MG63 (cell line): ENCODE measurements at regions not wholly inside any gene's neighbourhood (a gene's known extent, or its start where the extent isn't known, plus 50 kb on each side); places are given as distances from the start of the nearest gene placed in this dataset.
"Not testable (repeated sequence)": the region's sequence is repeated elsewhere in the genome, so short reads cannot be mapped to it uniquely, and the experiment has no call there.

ENCODE experiments used
- DNase-seq: peaks from one replicate; pipeline ENCODE4 v3.0.0-alpha.2; 2020
- H3K27me3 ChIP-seq: fragments of 250-450 bp; sonication (Bioruptor Pico); 2 replicates; pipeline ENCODE4 v1.5.1; 2020; ENCODE audit warnings: mild to moderate bottlenecking, moderate library complexity
- H3K36me3 ChIP-seq: fragments of 250-450 bp; sonication (Bioruptor Pico); 2 replicates; pipeline ENCODE4 v1.5.1; 2020; ENCODE audit warnings: mild to moderate bottlenecking, moderate library complexity
- H3K4me3 ChIP-seq: fragments of 250-450 bp; sonication (Bioruptor Pico); 2 replicates; pipeline ENCODE4 v1.5.1; 2020; ENCODE audit warnings: mild to moderate bottlenecking, moderate library complexity
- H3K9me3 ChIP-seq: fragments of 250-450 bp; sonication (Bioruptor Pico); 2 replicates; pipeline ENCODE4 v1.5.1; 2020; ENCODE audit warnings: mild to moderate bottlenecking, moderate library complexity

GRCh38 chr2:42979870-42980763 is 187.7 kb upstream of the HAAO start:
- H3K27me3 ChIP-seq, result no peaks in the 10 kb centered on the region
- no peaks in the 10 kb centered on the region for H3K36me3 ChIP-seq
- no peak for DNase-seq
- H3K9me3 ChIP-seq, result no peaks in the 10 kb centered on the region; the same call in 1 of the 2 replicates
- no peak overlapping the region for H3K4me3 ChIP-seq

DNA sequence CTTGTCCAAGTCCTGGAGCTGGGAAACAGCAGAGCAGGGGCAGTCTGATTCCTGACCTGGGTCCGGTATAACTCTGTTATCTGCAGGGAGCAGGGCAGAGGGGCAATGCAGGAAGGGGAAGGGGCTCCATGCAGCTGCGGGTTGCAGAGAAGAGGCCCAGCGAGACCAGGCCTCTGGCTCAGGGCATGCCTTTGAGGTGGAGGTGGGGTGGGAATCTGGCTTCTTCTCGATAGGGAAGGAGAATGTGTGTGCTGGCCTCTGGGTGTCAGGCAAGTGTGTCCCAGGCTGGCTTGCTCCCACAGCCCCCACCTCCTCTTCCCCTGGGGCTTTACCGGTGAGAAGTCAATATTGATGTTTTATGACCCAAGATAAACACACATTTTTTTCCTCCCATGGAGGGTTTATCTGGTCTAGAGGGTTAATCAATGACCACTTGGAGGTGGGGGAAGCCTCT is 187.1 kb upstream of the HAAO start:
- Histone ChIP-seq H3K36me3 (no peaks in the 10 kb centered on the region), H3K9me3 (no peaks in the 10 kb centered on the region; the same call in 1 of the 2 replicates), H3K4me3 (no peak overlapping the region), H3K27me3 (no peaks in the 10 kb centered on the region)
- DNase-seq, result no peak

DNA sequence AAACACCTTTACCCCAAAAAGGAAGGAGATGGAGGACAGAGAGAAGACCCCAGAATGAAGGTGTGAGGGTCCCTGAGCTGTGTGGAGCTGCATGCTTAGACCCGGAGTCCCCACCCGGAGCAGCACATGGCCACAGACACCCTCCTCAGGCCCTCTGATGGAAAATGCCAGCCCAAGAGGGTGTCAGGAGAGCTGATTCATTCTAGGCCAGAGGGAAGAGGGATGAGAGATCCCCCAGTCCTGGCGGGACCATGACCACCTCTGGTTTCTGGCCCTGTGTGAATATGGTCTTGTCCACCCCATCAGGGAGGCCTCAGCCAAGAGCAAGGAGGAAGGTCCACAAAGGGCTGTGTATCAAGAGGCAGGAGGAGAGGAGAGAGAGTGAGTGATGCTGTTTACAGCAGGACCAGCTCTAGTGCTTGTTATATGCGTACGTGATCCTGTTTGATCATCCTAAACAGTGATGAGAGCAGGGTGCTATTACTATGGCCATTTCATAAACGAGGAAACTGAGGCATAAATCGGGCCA is 186.6 kb upstream of the HAAO start:
- Histone ChIP-seq H3K9me3 (no peaks in the 10 kb centered on the region; the same call in 1 of the 2 replicates), H3K36me3 (no peaks in the 10 kb centered on the region), H3K4me3 (no peak overlapping the region), H3K27me3 (no peaks in the 10 kb centered on the region)
- DNase-seq, result no peak

- no peak overlapping the region for H3K4me3 ChIP-seq
- H3K36me3 ChIP-seq, result no peaks in the 10 kb centered on the region
- no peaks in the 10 kb centered on the region; the same call in 1 of the 2 replicates for H3K9me3 ChIP-seq
- no peak for DNase-seq
- no peaks in the 10 kb centered on the region for H3K27me3 ChIP-seq
Observed at GRCh38 chr2:42978175-42978886, 185.9 kb upstream of the HAAO start.

- Histone ChIP-seq H3K9me3 (peaks cover 3% of the 10 kb centered on the region), H3K4me3 (no peak overlapping the region), H3K36me3 (no peaks in the 10 kb centered on the region), H3K27me3 (no peaks in the 10 kb centered on the region)
- DNase-seq, result no peak
Observed at GRCh38 chr2:42977270-42978174, 185.1 kb upstream of the HAAO start.

DNA sequence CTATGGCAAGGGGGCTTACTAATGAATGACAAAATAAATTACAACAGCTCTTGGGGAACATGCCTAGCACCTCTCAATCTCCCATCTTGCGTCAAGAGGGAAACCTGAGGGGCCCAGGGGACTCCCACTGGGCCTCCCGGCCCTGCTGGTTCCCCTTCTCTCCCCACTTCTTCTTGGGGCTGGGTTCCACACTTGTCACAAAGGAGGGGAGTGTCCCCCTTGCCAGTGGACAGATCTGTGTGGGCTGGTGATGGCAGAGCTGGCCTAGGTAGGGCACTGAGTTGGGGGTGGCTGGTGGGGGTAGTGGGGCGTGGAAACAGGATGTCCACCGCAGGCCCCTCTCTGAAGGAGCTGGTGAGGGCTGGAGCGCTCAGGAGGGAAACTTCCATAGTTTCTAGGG is 184.0 kb upstream of the HAAO start:
- no peak for DNase-seq
- no peaks in the 10 kb centered on the region for H3K36me3 ChIP-seq
- H3K9me3 ChIP-seq, result peaks cover 3% of the 10 kb centered on the region; the same call in 1 of the 2 replicates

DNA sequence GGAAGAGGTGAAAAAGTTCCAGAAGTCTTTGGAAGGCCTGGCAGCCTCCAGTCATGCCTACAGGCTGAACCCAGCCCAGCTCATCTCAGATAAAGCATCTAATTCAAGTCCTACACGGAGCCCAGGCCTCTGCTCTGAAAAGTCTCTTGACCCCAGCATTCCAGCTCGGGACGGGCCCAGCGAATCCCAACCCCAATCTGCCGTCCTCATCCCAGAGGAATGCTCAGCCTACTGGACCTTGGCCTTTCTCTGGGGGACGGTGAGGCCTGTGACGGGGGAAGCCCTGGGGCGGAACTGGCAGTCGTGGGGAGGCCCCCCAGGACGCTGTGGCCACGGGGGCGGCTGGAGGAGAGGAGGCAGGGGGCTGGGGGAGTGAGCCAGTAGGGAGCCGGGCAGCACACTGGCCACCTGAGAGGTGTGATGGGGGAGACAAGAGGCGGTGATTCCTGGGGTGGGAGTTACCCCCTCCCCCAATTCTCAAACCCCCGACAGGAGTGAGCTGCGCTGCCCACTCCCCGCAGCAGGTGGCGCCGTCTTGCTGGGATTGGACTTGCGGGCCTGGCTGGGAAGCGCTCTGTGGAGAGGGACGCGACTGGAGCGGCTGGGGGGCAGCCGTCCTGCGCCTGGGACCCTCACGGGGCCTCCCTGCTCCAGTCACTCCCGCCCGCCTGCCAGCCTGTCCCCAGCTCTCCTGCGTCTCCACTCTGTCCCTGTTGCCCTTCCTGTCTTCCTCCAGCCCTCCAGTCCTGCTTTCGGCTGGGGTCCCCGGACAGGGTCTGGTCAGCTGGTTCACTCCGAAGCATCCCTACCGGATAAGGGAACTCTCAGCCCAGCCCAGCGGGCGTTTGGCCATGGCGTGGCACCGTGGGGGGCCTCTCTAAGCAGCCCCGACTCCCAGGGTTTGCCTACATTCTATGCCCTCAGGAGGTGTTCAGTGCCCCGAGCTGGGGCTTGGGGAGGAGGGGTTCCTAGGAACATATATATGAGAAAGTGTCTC is 182.6 kb upstream of the HAAO start:
- peak; percentile 75 for DNase-seq
- Histone ChIP-seq H3K4me3 (no peak overlapping the region), H3K36me3 (no peaks in the 10 kb centered on the region)

More for the DNA sequence above, 184.0 kb upstream of the HAAO start:
- Histone ChIP-seq H3K27me3 (no peaks in the 10 kb centered on the region), H3K4me3 (no peak overlapping the region)

GRCh38 chr2:42974169-42974720 is 181.9 kb upstream of the HAAO start:
- Histone ChIP-seq H3K27me3 (no peaks in the 10 kb centered on the region), H3K9me3 (peaks cover 3% of the 10 kb centered on the region; the same call in 1 of the 2 replicates), H3K36me3 (no peaks in the 10 kb centered on the region), H3K4me3 (no peak overlapping the region)
- no peak for DNase-seq

More for the DNA sequence above, 182.6 kb upstream of the HAAO start:
- Histone ChIP-seq H3K9me3 (peaks cover 3% of the 10 kb centered on the region; the same call in 1 of the 2 replicates), H3K27me3 (no peaks in the 10 kb centered on the region)

- H3K9me3 ChIP-seq, result peaks cover 3% of the 10 kb centered on the region; the same call in 1 of the 2 replicates
- peak; percentile 37 for DNase-seq
- no peak overlapping the region for H3K4me3 ChIP-seq
- H3K36me3 ChIP-seq, result no peaks in the 10 kb centered on the region
- no peaks in the 10 kb centered on the region for H3K27me3 ChIP-seq
Observed at GRCh38 chr2:42973726-42974125, 181.3 kb upstream of the HAAO start.

- H3K27me3 ChIP-seq, H3K36me3 ChIP-seq, H3K9me3 ChIP-seq, H3K4me3 ChIP-seq, DNase-seq: not testable (repeated sequence)
Observed at GRCh38 chr2:42972933-42973516, 180.6 kb upstream of the HAAO start.

DNA sequence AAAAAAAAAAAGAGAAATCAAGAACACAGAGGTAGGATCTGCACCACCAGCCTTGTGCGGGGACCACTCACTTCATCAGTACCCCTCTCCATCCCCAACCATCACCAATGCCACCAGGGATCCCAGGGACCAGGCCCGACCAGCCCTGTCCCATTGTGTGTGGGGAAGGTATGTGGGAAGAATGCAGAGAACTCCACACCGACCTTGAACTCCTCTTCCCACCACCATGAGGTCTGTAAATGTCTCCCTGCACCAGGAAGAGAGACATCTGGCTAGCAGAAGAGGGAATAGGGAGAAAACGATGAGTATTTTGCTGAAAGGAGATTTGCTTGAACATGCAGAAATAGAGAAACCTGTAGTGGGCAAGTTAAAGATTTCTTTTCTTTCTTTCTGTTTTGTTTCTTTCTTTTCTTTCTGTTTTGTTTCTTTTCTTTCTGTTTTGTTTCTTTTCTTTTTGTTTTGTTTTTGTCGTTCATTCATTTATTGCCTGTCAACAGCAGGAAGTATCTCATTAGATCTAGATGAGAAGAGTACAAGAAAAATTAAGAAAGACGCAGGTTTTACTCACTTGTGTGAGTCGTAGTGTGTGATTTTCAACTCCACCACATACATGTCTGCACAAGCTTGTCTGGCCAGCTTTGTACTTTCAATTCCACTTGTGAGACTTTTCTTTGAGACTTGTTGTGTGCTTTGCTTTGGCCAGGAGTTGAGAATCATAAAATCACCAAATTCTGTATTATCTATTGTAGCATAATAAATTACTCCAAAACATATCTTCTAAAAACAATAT is 179.8 kb upstream of the HAAO start:
- H3K4me3 ChIP-seq, result no peak overlapping the region
- no peaks in the 10 kb centered on the region for H3K36me3 ChIP-seq
- no peaks in the 10 kb centered on the region for H3K27me3 ChIP-seq
- peaks cover 3% of the 10 kb centered on the region; the same call in 1 of the 2 replicates for H3K9me3 ChIP-seq
- no peak for DNase-seq

GRCh38 chr2:42971381-42971780 is 179.0 kb upstream of the HAAO start:
- Histone ChIP-seq H3K4me3 (no peak overlapping the region), H3K27me3 (no peaks in the 10 kb centered on the region), H3K36me3 (no peaks in the 10 kb centered on the region), H3K9me3 (peaks cover 3% of the 10 kb centered on the region; the same call in 1 of the 2 replicates)
- DNase-seq, result no peak

DNA sequence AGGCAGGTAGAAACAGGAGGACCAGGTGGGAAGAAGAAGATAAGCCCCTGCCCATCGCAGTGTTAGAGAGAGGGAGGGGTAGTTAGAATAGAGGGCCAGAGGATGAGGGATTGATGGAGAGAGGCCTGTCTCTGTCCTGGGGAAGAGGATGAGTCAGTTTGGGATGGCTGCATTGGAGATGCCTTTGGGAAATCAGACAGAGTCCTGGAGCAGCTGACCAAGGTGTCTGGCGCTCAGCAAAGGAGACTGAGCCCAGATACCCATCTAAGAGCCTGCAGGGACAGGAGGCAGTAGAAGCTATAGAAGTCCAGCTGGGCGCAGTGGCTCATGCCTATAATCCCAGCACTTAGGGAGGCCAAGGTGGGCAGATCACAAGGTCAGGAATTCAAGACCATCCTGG is 177.8 kb upstream of the HAAO start:
- Histone ChIP-seq H3K36me3 (no peaks in the 10 kb centered on the region), H3K4me3 (no peak overlapping the region), H3K27me3 (no peaks in the 10 kb centered on the region), H3K9me3 (peaks cover 3% of the 10 kb centered on the region; the same call in 1 of the 2 replicates)
- no peak for DNase-seq
